GM12875 (cell line): ENCODE measurements at regions not wholly inside any gene's neighbourhood (a gene's known extent, or its start where the extent isn't known, plus 50 kb on each side); places are given as distances from the start of the nearest gene placed in this dataset.
"Not testable (repeated sequence)": the region's sequence is repeated elsewhere in the genome, so short reads cannot be mapped to it uniquely, and the experiment has no call there.

Source experiments
- H3K4me3 ChIP-seq: one replicate; pipeline ENCODE4 v1.5.1; 2011; ENCODE audit warnings: low read depth, low read length, control low read depth
- TF ChIP-seq, protein P1 (sequence below): IDR thresholded peaks from 2 replicates; pipeline ENCODE4 v1.5.1; 2011; ENCODE audit warnings: low read depth, mild to moderate bottlenecking, control low read depth, inconsistent platforms, low read length, moderate library complexity, borderline replicate concordance; ENCODE audit not compliant: insufficient read depth

DNA sequence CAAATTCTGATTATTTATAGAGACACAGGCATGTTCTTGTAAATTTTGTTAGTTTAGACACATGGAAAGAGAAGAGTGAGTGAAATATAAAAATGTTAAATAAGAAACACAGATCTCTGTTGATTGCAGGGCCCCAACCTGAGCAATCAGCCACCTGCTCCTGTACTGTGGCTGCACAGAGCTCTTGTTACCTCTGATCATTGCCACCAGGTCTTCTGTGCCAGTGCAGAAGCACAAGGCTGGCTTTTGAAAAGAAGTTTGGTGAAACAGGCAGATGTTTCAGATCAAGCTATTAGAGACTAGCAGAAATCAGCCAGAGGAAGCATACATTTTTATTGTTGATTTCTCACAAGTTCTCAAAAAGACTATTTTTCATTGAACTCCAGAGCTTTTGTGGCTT lies 434.1 kb upstream of the OR4E1 start:
- TF ChIP-seq, protein P1, sequence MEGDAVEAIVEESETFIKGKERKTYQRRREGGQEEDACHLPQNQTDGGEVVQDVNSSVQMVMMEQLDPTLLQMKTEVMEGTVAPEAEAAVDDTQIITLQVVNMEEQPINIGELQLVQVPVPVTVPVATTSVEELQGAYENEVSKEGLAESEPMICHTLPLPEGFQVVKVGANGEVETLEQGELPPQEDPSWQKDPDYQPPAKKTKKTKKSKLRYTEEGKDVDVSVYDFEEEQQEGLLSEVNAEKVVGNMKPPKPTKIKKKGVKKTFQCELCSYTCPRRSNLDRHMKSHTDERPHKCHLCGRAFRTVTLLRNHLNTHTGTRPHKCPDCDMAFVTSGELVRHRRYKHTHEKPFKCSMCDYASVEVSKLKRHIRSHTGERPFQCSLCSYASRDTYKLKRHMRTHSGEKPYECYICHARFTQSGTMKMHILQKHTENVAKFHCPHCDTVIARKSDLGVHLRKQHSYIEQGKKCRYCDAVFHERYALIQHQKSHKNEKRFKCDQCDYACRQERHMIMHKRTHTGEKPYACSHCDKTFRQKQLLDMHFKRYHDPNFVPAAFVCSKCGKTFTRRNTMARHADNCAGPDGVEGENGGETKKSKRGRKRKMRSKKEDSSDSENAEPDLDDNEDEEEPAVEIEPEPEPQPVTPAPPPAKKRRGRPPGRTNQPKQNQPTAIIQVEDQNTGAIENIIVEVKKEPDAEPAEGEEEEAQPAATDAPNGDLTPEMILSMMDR: no peak
- no peak overlapping the region for H3K4me3 ChIP-seq

DNA sequence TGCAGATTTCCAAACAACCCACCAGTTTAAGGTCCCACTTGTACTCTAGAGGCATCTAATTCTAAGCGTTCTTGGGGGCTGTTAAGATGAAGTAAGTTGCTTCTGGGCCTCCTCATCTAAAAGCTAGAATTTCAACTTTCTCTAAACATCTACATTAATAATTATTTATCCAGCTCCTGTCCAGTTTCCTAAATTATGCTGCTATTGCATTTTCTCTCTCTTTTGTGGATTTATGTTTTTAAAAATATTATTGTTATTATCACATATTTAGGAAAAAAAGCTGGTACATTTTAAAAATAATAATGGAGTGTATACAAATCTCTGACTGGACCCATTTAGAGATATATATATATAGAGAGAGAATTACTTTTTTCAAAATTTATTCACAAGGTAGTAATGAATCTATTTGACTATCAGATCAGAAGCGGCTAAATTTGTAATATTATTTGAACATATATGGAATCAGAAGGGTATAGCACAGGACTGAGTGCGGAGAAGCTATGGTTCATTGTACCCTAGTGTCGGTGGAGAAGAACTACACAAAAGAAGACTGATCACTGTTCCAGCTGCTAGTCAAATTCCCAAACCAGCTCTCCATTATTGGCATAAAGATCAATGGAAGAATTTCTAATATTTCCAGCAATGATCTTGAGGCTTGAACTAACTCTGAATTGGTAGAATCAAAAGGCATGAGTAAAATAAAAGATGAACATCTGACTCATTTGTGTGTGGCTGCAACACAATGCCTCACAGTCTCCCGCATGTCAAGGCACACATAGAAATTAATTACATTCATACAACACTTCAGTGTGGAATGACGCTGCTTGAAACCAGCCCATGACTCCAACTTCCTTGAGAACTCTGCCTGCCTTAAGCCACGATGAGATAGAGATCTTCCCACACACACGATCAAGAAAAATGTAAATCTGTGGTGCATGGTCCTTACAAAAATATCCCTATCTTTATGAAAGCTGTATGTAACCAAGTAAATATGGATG lies 433.4 kb upstream of the OR4E1 start:
- no peak overlapping the region for H3K4me3 ChIP-seq
- TF ChIP-seq, protein P1: no peak

DNA sequence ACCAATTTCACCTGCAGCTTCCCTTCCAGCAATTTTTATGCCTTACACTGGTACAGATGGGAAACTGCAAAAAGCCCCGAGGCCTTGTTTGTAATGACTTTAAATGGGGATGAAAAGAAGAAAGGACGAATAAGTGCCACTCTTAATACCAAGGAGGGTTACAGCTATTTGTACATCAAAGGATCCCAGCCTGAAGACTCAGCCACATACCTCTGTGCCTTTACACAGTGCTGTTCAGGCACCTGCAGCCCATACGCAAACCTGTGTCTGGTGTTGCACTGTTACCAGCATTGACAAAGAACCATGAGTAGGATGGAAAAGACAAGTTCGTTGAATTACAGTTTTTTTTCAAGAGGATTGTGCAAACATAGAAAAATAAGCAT lies 432.0 kb upstream of the OR4E1 start:
- TF ChIP-seq, protein P1: no peak
- H3K4me3 ChIP-seq: no peak overlapping the region

DNA sequence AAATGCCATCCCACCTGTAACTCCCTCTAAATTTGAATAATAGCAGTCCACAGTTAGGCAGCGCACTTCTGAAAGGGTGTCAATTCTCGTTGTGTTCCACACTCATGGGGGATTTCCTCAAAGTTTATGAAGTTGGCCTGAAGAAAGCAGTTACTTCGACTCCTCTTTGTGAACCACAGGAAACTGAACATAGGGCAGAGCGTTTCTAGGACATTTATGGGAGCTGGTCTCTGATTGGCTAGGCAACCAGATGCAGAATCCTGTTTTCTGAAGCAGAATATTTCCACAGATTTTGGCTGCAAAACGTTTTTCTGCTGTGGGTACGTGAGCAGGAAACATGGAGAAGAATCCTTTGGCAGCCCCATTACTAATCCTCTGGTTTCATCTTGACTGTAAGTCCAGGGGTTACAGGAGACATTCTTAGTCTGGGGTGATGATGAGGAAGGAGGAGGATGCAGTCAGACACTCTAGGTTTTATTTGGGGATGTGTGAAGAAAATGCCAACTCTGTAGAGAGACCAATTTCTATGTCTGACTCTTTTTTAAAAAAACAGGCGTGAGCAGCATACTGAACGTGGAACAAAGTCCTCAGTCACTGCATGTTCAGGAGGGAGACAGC lies 431.5 kb upstream of the OR4E1 start:
- H3K4me3 ChIP-seq: no peak overlapping the region
- TF ChIP-seq, protein P1: no peak

DNA sequence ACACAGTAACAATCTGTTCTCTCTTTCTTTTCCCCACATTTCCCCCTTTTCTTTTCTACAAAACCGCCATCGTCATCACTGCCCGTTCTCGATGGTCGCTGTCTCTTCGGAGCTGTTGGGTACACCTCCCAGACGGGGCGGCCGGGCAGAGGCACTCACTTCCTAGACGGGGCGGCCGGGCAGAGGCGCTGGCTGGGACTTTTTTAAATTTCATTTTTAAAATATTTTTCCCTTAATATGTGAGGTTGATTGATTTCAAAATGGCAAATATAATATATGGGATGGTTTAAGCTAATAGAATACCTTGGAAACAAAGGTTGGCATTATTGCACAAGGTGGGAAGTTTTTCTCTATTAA lies 427.1 kb upstream of the OR4E1 start:
- H3K4me3 ChIP-seq: not testable (repeated sequence)

DNA sequence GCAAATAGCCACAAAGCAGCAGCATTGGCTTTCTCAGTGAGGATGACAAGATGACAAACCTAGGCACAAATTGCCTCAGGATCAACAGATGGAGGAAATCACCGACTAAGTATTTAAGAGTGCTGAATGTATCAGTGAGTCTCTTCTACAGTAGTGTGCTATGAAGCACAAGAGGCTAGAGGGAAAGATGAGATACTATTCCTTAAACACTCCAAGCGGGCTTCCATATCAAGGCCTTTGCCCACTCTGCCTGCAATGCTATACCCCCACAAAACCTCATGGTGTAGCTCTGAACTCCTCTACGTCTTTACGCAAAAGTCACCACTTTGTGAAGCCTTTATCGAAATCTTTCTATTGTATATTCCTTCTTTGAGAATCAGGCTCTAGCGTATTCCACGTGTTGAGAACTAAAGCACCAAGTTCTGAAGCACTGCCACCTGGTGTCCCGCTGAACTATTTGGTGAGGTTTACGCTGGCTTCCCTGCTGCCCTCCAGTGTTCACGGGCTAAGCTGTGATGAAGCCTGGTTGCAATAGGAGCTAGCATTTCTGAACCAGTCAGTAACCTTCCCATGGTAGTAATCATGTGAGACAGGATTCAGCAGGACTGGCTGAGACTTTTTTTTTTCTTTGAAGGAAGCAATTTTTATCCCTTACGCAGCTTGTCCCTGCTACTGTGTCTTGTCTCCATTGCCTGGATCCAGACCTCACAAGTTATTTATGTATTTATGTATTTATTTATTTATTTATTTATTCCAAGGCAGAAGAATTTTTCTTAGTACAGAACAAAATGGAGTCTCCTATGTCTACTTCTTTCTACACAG lies 426.5 kb upstream of the OR4E1 start:
- TF ChIP-seq, protein P1: peak; percentile 55
- H3K4me3 ChIP-seq: no peak overlapping the region

DNA sequence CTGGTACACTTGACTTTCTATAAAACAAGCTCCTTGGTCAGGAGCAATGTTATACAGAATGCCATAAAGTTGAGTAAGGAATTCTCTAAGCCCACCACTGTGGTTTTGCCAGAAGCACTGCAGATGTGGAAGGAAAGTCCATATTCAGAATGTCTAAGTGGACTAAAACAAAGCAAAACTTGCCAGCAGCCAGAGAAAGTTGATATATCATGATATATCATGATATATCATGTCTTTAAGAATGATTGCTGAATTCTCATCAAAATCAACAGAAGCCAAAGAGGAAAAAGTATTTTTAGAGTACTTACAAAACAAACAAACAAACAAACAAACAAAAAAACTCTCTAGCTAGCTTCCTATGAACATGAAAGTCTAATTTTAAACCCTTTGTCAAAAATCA lies 424.8 kb upstream of the OR4E1 start:
- no peak overlapping the region for H3K4me3 ChIP-seq
- TF ChIP-seq, protein P1: no peak
